Upper lobe of left lung (tissue), 6 donors: ENCODE measurements at regions not wholly inside any gene's neighbourhood (a gene's known extent, or its start where the extent isn't known, plus 50 kb on each side); places are given as distances from the start of the nearest gene placed in this dataset.

Experiments
- ATAC-seq, 2 donors: fragments of 200-7000 bp; cut with Tn5 transposase; one replicate each; pipeline ENCODE4 v1.9.1; 2022; ENCODE audit warnings: mild to moderate bottlenecking in 2 of 2, moderate library complexity in 2 of 2; ENCODE audit not compliant: low FRiP score in 2 of 2
- DNase-seq, 2 donors: peaks; one replicate each; pipeline ENCODE4 v3.0.0-alpha.2; 2019 to 2020
- H3K27ac ChIP-seq, 4 donors: fragments of 200-600 bp; sonication (generic); one replicate each; pipeline ENCODE4 v1.5.1; 2016 to 2019
- H3K27me3 ChIP-seq, 4 donors: fragments of 200-600 bp; sonication (generic); one replicate each; pipeline ENCODE4 v1.5.1; 2017 to 2019
- H3K36me3 ChIP-seq, 4 donors: fragments of 200-600 bp; sonication (generic); one replicate each; pipeline ENCODE4 v1.5.1; 2016 to 2019
- H3K4me1 ChIP-seq, 4 donors: fragments of 200-600 bp; sonication (generic); one replicate each; pipeline ENCODE4 v1.5.1; 2018 to 2019
- H3K4me3 ChIP-seq, 4 donors: fragments of 200-600 bp; sonication (generic); one replicate each; pipeline ENCODE4 v1.5.1; 2017 to 2019; ENCODE audit warnings: mild to moderate bottlenecking in 2 of 4, moderate library complexity in 1 of 4
- H3K9me3 ChIP-seq, 4 donors: fragments of 200-600 bp; sonication (generic); one replicate each; pipeline ENCODE4 v1.5.1; 2018 to 2019
- EP300 ChIP-seq, 4 donors: sonication (generic); formaldehyde crosslinking; IDR thresholded peaks; one replicate each; pipeline ENCODE4 v1.5.1; 2017; ENCODE audit warnings: antibody characterized with exemption in 4 of 4, control low read depth in 2 of 4
- POLR2A ChIP-seq, 4 donors: fragments of 450-650 bp; IDR thresholded peaks; one replicate each; pipeline ENCODE4 v1.5.1; 2016 to 2017; ENCODE audit warnings: antibody characterized with exemption in 4 of 4, mild to moderate bottlenecking in 2 of 4
- POLR2AphosphoS5 ChIP-seq, 2 donors: sonication (generic); formaldehyde crosslinking; IDR thresholded peaks; one replicate each; pipeline ENCODE4 v1.5.1; 2017; ENCODE audit warnings: antibody characterized with exemption in 2 of 2
- WGBS, 2 donors: methylation state at CpG; one replicate each; pipeline ENCODE4 v1.1.5; 2017 to 2018; 5-methylcytosine and 5-hydroxymethylcytosine counted together
- small RNA-seq, 4 donors: library from RNA; depleted of rRNA; stranded (forward); fragments of <200 nt; gene quantifications; one replicate each; pipeline ENCODE3, GENCODE V24; 2016
- TF ChIP-seq, protein P1 (sequence below), 6 experiments: fragments of 450-650 bp in 4 of 6; fragments of 200-600 bp in 2 of 6; sonication (generic) in 2 of 6; IDR thresholded peaks; one replicate each; pipeline ENCODE4 v1.5.1; 2016 to 2019; ENCODE audit warnings: antibody characterized with exemption in 6 of 6
- donor health status: DM: no; HTN: no; CAD: no; lungs with moderate emphysema.
- donor health status: DM: no; HTN: yes; CAD: no; lungs with severe emphysema.

DNA sequence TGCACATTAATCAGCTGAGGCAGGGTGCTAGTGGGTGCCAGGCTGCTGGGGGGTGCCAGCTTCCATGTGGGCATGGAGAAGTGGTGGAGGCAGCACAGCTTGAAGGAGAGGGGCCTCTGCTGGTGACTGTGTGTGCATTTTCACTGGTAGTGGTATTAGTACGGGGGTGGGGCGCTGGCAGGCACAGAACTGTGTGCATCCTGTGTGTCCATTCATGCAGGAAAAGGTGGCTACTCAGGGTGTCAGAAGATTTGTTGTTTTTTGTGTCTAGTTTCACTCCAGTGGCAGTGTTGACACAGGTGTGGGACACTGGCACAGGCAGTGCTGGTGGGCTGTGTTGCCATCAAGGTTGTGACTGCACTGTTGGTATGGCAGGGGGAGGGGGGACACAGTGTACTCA is 1303.6 kb downstream of the FAM133A start:
- Histone ChIP-seq H3K4me1 (no peaks in the 10 kb centered on the region), H3K4me3 (no peak overlapping the region), H3K27me3 (no peaks in the 10 kb centered on the region), H3K9me3 (no peaks in the 10 kb centered on the region), H3K36me3 (no peaks in the 10 kb centered on the region), H3K27ac (no peak overlapping the region)
- ATAC-seq (no peak), DNase-seq (no peak)
- WGBS, 2 donors: 81% methylated on average over 2 of the region's 2 CpGs; no CpG with 5 or more reads in 1 of the 2 donors
- TF ChIP-seq POLR2AphosphoS5 (IDR thresholded peaks at IDR 0.05) (no peak), EP300 (IDR thresholded peaks at IDR 0.05) (no peak), POLR2A (IDR thresholded peaks at IDR 0.05) (no peak)
- TF ChIP-seq, protein P1, sequence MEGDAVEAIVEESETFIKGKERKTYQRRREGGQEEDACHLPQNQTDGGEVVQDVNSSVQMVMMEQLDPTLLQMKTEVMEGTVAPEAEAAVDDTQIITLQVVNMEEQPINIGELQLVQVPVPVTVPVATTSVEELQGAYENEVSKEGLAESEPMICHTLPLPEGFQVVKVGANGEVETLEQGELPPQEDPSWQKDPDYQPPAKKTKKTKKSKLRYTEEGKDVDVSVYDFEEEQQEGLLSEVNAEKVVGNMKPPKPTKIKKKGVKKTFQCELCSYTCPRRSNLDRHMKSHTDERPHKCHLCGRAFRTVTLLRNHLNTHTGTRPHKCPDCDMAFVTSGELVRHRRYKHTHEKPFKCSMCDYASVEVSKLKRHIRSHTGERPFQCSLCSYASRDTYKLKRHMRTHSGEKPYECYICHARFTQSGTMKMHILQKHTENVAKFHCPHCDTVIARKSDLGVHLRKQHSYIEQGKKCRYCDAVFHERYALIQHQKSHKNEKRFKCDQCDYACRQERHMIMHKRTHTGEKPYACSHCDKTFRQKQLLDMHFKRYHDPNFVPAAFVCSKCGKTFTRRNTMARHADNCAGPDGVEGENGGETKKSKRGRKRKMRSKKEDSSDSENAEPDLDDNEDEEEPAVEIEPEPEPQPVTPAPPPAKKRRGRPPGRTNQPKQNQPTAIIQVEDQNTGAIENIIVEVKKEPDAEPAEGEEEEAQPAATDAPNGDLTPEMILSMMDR (IDR thresholded peaks at IDR 0.05): no peak

DNA sequence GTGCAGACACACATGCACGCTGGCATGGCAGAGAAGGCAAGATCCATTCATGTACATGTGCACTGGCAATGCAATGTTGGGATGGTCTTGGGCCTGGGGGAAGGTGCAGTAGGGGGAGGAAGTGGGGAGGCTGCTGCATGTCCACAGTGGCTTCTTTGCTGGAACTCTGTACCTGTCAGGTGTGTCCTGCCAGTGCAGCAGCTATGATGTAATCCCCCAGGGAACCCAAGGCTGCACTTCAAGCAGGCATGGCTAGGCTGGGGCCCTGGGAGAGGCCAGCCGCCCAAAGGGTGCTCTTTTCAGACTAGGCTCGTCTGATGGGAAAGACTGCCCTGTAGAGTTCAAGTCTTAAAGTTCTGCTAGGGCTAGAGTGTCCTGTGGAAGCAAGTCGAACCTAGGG is 1304.0 kb downstream of the FAM133A start:
- ATAC-seq (no peak), DNase-seq (no peak)
- Histone ChIP-seq H3K4me3 (no peak overlapping the region), H3K36me3 (no peaks in the 10 kb centered on the region), H3K4me1 (no peaks in the 10 kb centered on the region), H3K27me3 (no peaks in the 10 kb centered on the region), H3K27ac (no peak overlapping the region), H3K9me3 (no peaks in the 10 kb centered on the region)
- no peak for TF ChIP-seq POLR2A (IDR thresholded peaks at IDR 0.05)
- TF ChIP-seq EP300 (IDR thresholded peaks at IDR 0.05): no peak
- TF ChIP-seq, protein P1 (IDR thresholded peaks at IDR 0.05): no peak
- no peak for TF ChIP-seq POLR2AphosphoS5 (IDR thresholded peaks at IDR 0.05)
- 69% methylated on average over 4 of the region's 4 CpGs; no CpG with 5 or more reads in 1 of the 2 donors for WGBS, 2 donors

Small RNAs in the stretch of these regions (small RNA-seq; reads per million reads assigned to genes)
- gene RF00019: 0 reads per million in 4 donors
